Gastrocnemius medialis (tissue), 4 donors: ENCODE measurements at regions not wholly inside any gene's neighbourhood (a gene's known extent, or its start where the extent isn't known, plus 50 kb on each side); places are given as distances from the start of the nearest gene placed in this dataset.

Source experiments
- CTCF ChIP-seq, 5 experiments: fragments of 450-650 bp in 3 of 5; fragments of 200-600 bp in 2 of 5; sonication (generic) in 2 of 5; IDR thresholded peaks in 4 of 5; conservative IDR thresholded peaks in 1 of 5; 1 replicate in 4 of 5; 2 replicates in 1 of 5; pipeline ENCODE4 v1.5.1; 2016 to 2019; ENCODE audit warnings: antibody characterized with exemption in 5 of 5, mild to moderate bottlenecking in 3 of 5, moderate library complexity in 3 of 5
- POLR2A ChIP-seq, 2 donors: fragments of 450-650 bp; IDR thresholded peaks; one replicate each; pipeline ENCODE4 v1.6.1; 2017; ENCODE audit warnings: antibody characterized with exemption in 2 of 2, mild to moderate bottlenecking in 2 of 2, moderate library complexity in 2 of 2

- TF ChIP-seq CTCF (IDR thresholded peaks at IDR 0.05 in 4 of 5, conservative IDR thresholded peaks at IDR 0.05 in 1 of 5) (no peak), POLR2A (IDR thresholded peaks at IDR 0.05) (no peak)
These were observed 835.8 kb upstream of the FLRT2 start for GRCh38 chr14:84694161-84694560.
